H1 (cell line): ENCODE measurements at regions not wholly inside any gene's neighbourhood (a gene's known extent, or its start where the extent isn't known, plus 50 kb on each side); places are given as distances from the start of the nearest gene placed in this dataset.

ENCODE experiments used
- NANOG ChIP-seq: IDR thresholded peaks from 2 replicates; pipeline ENCODE4 v1.6.1; 2011; ENCODE audit warnings: low read length, low read depth, mild to moderate bottlenecking, inconsistent platforms; ENCODE audit not compliant: insufficient read depth, poor library complexity, severe bottlenecking
- RBBP5 ChIP-seq: IDR thresholded peaks from 2 replicates; pipeline ENCODE4 v1.7.1; 2012; ENCODE audit warnings: low read depth, mild to moderate bottlenecking, inconsistent platforms, low read length, moderate library complexity, borderline replicate concordance
- RXRA ChIP-seq: IDR thresholded peaks from 2 replicates; pipeline ENCODE4 v1.6.1; 2011; ENCODE audit warnings: low read depth, mild to moderate bottlenecking, low read length, moderate library complexity; ENCODE audit not compliant: insufficient read depth
- TAF7 ChIP-seq: optimal IDR thresholded peaks from 2 replicates; pipeline ENCODE3; 2011; ENCODE audit warnings: low read depth, mild to moderate bottlenecking, inconsistent platforms, low read length, moderate library complexity, borderline replicate concordance
- YY1 ChIP-seq: IDR thresholded peaks from 2 replicates; pipeline ENCODE4 v1.6.1; 2011; ENCODE audit warnings: low read depth, mild to moderate bottlenecking, low read length

- TF ChIP-seq NANOG (no peak), RBBP5 (no peak), RXRA (no peak), YY1 (no peak), TAF7 (no peak)
Measured at GRCh38 chr9:74205056-74205455, 292.1 kb upstream of the RORB start (continued).
